ENCODE measurements at regions not wholly inside any gene's neighbourhood (a gene's known extent, or its start where the extent isn't known, plus 50 kb on each side); places are given as distances from the start of the nearest gene placed in this dataset.

DNA sequence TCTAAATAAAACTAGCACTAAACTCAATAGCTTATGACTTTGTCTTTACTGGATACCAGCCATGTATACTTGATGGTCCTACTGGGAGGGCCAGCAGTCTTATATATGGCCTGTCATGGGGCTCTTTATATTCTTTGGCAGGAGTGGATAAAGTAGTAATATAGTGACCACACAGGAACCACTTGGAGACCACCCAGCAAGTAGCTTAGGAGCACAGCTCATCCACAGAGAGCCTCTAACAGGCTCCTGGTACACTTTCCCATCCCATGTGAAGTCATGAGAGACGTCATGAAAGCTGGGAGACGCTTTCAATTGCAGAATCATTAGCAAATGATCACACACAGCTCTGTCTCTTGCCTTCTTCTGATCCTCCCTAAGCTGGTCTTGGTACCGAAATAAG is 360.9 kb upstream of the ACVR2A start:
- H3K27ac ChIP-seq, result no peak overlapping the region

DNA sequence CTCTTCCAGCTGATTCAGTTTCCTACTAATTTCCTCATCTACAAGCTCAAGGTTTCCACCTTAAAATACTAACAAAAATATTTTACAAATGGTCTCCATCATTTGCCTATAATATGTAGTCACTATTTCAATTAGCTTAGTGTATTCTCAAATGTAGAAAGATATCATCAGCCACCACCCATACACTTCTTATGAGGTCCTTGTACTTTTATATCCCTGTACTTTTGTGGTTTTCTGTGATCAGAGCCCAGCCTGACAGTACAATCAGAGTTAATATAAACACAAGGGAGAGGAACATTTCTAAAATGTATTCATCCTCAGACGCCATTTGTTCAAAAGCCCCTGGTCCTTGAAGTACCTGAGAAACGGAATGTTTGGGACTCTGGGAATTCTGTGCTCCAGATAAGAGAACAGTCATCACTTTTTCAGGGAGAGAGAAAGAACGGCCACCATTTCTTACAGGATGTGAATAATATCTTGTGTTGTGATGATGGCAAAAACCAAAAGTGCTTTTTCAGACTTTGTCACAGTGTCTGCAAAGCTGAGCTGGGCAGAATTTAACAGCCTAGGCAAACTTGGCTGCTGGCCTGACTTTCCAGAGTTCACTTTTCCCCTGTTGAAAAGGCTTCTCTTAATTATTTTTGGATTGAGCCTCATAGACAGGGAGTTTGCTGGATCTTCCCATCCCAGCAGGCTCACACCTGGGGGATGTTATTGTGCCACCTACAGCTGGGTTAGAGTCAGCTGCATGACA is 361.7 kb upstream of the ACVR2A start:
- DNase-seq, result no peak
- Histone ChIP-seq H3K4me1 (no peaks in the 10 kb centered on the region), H3K27me3 (no peaks in the 10 kb centered on the region), H3K4me3 (no peak overlapping the region), H3K36me3 (no peaks in the 10 kb centered on the region), H3K9me3 (no peaks in the 10 kb centered on the region), H3K27ac (no peak overlapping the region)
- intact Hi-C loops (cut with DNase I; ENCODE audit: low total_unique reads), result no loop called here
- no peak for TF ChIP-seq POLR2A (IDR thresholded peaks at IDR 0.05)
- TF ChIP-seq, protein P1, sequence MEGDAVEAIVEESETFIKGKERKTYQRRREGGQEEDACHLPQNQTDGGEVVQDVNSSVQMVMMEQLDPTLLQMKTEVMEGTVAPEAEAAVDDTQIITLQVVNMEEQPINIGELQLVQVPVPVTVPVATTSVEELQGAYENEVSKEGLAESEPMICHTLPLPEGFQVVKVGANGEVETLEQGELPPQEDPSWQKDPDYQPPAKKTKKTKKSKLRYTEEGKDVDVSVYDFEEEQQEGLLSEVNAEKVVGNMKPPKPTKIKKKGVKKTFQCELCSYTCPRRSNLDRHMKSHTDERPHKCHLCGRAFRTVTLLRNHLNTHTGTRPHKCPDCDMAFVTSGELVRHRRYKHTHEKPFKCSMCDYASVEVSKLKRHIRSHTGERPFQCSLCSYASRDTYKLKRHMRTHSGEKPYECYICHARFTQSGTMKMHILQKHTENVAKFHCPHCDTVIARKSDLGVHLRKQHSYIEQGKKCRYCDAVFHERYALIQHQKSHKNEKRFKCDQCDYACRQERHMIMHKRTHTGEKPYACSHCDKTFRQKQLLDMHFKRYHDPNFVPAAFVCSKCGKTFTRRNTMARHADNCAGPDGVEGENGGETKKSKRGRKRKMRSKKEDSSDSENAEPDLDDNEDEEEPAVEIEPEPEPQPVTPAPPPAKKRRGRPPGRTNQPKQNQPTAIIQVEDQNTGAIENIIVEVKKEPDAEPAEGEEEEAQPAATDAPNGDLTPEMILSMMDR (IDR thresholded peaks at IDR 0.05), result no peak

More for the DNA sequence above, 360.9 kb upstream of the ACVR2A start:
- Histone ChIP-seq H3K9me3 (no peaks in the 10 kb centered on the region), H3K4me3 (no peak overlapping the region), H3K27me3 (no peaks in the 10 kb centered on the region), H3K36me3 (no peaks in the 10 kb centered on the region), H3K4me1 (no peaks in the 10 kb centered on the region)
- intact Hi-C loops (cut with DNase I; ENCODE audit: low total_unique reads), result no loop called here
- TF ChIP-seq, protein P1 (IDR thresholded peaks at IDR 0.05), result no peak
- TF ChIP-seq POLR2A (IDR thresholded peaks at IDR 0.05), result no peak
- DNase-seq, result no peak

- H3K27ac ChIP-seq, result no peak overlapping the region
- no peak overlapping the region for H3K4me3 ChIP-seq
- DNase-seq, result no peak
- TF ChIP-seq, protein P1 (IDR thresholded peaks at IDR 0.05), result no peak
- TF ChIP-seq POLR2A (IDR thresholded peaks at IDR 0.05), result no peak
- intact Hi-C loops (cut with DNase I; ENCODE audit: low total_unique reads), result no loop called here
- no peaks in the 10 kb centered on the region for H3K36me3 ChIP-seq
- no peaks in the 10 kb centered on the region for H3K4me1 ChIP-seq
- no peaks in the 10 kb centered on the region for H3K27me3 ChIP-seq
- no peaks in the 10 kb centered on the region for H3K9me3 ChIP-seq
Observed at GRCh38 chr2:147482111-147482895, 362.5 kb upstream of the ACVR2A start.

DNA sequence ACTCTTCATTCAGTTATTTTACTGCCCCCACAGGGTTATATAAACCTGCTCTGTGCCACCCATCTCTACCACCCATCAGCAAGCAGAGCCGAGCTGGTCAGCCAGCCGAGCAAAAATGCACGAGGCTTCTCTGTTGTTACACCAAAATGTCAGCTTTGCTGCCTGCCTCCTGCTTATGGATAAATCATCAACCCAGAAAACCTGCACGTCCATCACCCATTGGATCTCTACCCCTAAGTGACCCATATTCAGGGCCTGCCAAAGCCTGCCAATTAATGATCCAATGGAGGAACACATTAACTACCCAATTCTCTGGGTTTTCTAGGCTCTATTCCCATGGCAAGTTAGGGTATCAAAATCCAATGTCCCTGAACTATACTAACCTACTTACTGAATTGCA is 365.5 kb upstream of the ACVR2A start:
- Histone ChIP-seq H3K27me3 (no peaks in the 10 kb centered on the region), H3K9me3 (no peaks in the 10 kb centered on the region), H3K4me3 (no peak overlapping the region), H3K36me3 (no peaks in the 10 kb centered on the region), H3K4me1 (no peaks in the 10 kb centered on the region), H3K27ac (no peak overlapping the region)
- intact Hi-C loops (cut with DNase I; ENCODE audit: low total_unique reads), result no loop called here
- TF ChIP-seq, protein P1 (IDR thresholded peaks at IDR 0.05), result no peak
- no peak for TF ChIP-seq POLR2A (IDR thresholded peaks at IDR 0.05)
- no peak for DNase-seq

DNA sequence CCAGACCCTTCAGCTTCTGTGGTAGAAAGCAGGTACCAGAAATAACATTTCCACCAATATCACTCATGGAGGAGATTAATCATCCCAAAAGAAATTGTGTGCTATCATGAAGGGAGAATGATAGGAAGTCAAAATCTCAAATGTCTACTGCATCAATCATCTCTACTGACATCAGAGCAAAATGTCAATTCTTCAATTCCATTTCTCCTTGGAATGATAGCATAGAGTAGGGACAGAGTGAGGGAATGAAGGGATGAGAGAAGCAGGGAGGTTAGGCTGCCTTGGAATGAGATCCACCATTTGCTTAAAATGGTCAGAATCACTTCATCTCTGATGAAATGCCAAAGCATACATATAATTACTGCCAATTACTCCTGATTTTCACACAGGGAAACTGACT is 371.8 kb upstream of the ACVR2A start:
- Histone ChIP-seq H3K27me3 (no peaks in the 10 kb centered on the region), H3K9me3 (no peaks in the 10 kb centered on the region), H3K4me1 (no peaks in the 10 kb centered on the region), H3K27ac (no peak overlapping the region), H3K4me3 (no peak overlapping the region), H3K36me3 (no peaks in the 10 kb centered on the region)
- intact Hi-C loops (cut with DNase I; ENCODE audit: low total_unique reads), result no loop called here
- no peak for DNase-seq
- TF ChIP-seq, protein P1 (IDR thresholded peaks at IDR 0.05), result no peak
- TF ChIP-seq POLR2A (IDR thresholded peaks at IDR 0.05), result no peak

Data from uterus (tissue), 3 donors.